HEK293 (cell line): ENCODE measurements at regions not wholly inside any gene's neighbourhood (a gene's known extent, or its start where the extent isn't known, plus 50 kb on each side); places are given as distances from the start of the nearest gene placed in this dataset.

Source experiments
- CTCF ChIA-PET: fragments of 350-600 bp; formaldehyde crosslinking; extraction: SDS; loops from one replicate; lab custom pipeline; 2021; ENCODE audit warnings: antibody characterized with exemption; lab: Yijun Ruan, JAX
- POLR2A ChIA-PET: fragments of 300-600 bp; formaldehyde crosslinking; extraction: SDS; loops from one replicate; lab custom pipeline; 2020; ENCODE audit warnings: antibody characterized with exemption, inconsistent platforms; lab: Yijun Ruan, JAX
- H3K27ac ChIP-seq: fragments of 200-500 bp; sonication (Bioruptor generic); 2 replicates; pipeline ENCODE4 v1.5.1; 2014; ENCODE audit warnings: low read depth, low read length, control low read depth, inconsistent platforms; ENCODE audit errors: extremely low read depth
- H3K36me3 ChIP-seq, 2 experiments: fragments of 200-500 bp in 1 of 2; sonication (Bioruptor generic) in 1 of 2; 1 replicate in 1 of 2; 2 replicates in 1 of 2; pipeline ENCODE4 v1.5.1; 2014 to 2017; ENCODE audit warnings: inconsistent platforms in 2 of 2, low read length in 2 of 2; ENCODE audit not compliant: control insufficient read depth in 2 of 2, insufficient read depth in 1 of 2
- H3K4me1 ChIP-seq: fragments of 200-500 bp; sonication (Bioruptor generic); 2 replicates; pipeline ENCODE4 v1.5.1; 2014; ENCODE audit warnings: mild to moderate bottlenecking, low read length, inconsistent platforms; ENCODE audit not compliant: control insufficient read depth, insufficient read depth
- H3K4me3 ChIP-seq: 2 replicates; pipeline ENCODE4 v1.5.1; 2011; ENCODE audit warnings: low read depth, mild to moderate bottlenecking, control low read depth, low read length, moderate library complexity
- H3K9me3 ChIP-seq: fragments of 200-500 bp; sonication (Bioruptor generic); 2 replicates; pipeline ENCODE4 v1.5.1; 2014; ENCODE audit warnings: low read depth, low read length, inconsistent platforms; ENCODE audit not compliant: control insufficient read depth, insufficient read depth
- GLI4 ChIP-seq: fragments of 450-650 bp; formaldehyde crosslinking; IDR thresholded peaks from 2 replicates; pipeline ENCODE4 v1.5.1; 2016; ENCODE audit warnings: missing biosample characterization, missing genetic modification characterization
- HIC1 ChIP-seq: fragments of 450-650 bp; formaldehyde crosslinking; IDR thresholded peaks from 2 replicates; pipeline ENCODE4 v1.5.1; 2016; ENCODE audit warnings: missing biosample characterization, missing genetic modification characterization
- KLF10 ChIP-seq: fragments of 450-650 bp; IDR thresholded peaks from 2 replicates; pipeline ENCODE4 v1.5.1; 2018; ENCODE audit warnings: missing biosample characterization, mild to moderate bottlenecking, missing genetic modification characterization
- KLF9 ChIP-seq: fragments of 450-650 bp; formaldehyde crosslinking; IDR thresholded peaks from 2 replicates; pipeline ENCODE4 v1.5.1; 2016; ENCODE audit warnings: missing biosample characterization, missing genetic modification characterization, low read depth
- SP7 ChIP-seq: fragments of 450-650 bp; formaldehyde crosslinking; IDR thresholded peaks from 2 replicates; pipeline ENCODE4 v1.5.1; 2016; ENCODE audit warnings: missing biosample characterization, missing genetic modification characterization
- TRIM28 ChIP-seq: IDR thresholded peaks from 2 replicates; pipeline ENCODE4 v1.6.1; 2011; ENCODE audit warnings: low read length, control low read depth, borderline replicate concordance
- ZBTB10 ChIP-seq: fragments of 450-650 bp; formaldehyde crosslinking; IDR thresholded peaks from 2 replicates; pipeline ENCODE4 v1.5.1; 2016; ENCODE audit warnings: missing biosample characterization, missing genetic modification characterization
- ZBTB17 ChIP-seq: fragments of 450-650 bp; formaldehyde crosslinking; IDR thresholded peaks from 2 replicates; pipeline ENCODE4 v1.5.1; 2016; ENCODE audit warnings: missing biosample characterization, missing genetic modification characterization
- ZFP37 ChIP-seq: fragments of 450-650 bp; formaldehyde crosslinking; IDR thresholded peaks from 2 replicates; pipeline ENCODE4 v1.5.1; 2016; ENCODE audit warnings: missing biosample characterization, missing genetic modification characterization
- ZNF274 ChIP-seq, 2 experiments: fragments of 200-500 bp in 1 of 2; fragments of 450-650 bp in 1 of 2; sonication (Bioruptor generic) in 1 of 2; formaldehyde crosslinking in 1 of 2; IDR thresholded peaks; 2 replicates each; pipeline versions ENCODE4 v1.5.1 to v1.6.1; 2014 to 2016; ENCODE audit warnings: borderline replicate concordance in 1 of 2, inconsistent platforms in 1 of 2, low read length in 1 of 2, missing biosample characterization in 1 of 2, missing genetic modification characterization in 1 of 2
- ZNF280D ChIP-seq: fragments of 450-650 bp; formaldehyde crosslinking; IDR thresholded peaks from 2 replicates; pipeline ENCODE4 v1.5.1; 2016; ENCODE audit warnings: missing biosample characterization, missing genetic modification characterization
- ZNF350 ChIP-seq: fragments of 450-650 bp; formaldehyde crosslinking; IDR thresholded peaks from 2 replicates; pipeline ENCODE4 v1.5.0; 2017; ENCODE audit warnings: missing biosample characterization, mild to moderate bottlenecking, missing genetic modification characterization
- ZNF398 ChIP-seq: fragments of 450-650 bp; formaldehyde crosslinking; IDR thresholded peaks from 2 replicates; pipeline ENCODE4 v1.5.1; 2017; ENCODE audit warnings: missing biosample characterization, missing genetic modification characterization
- ZNF501 ChIP-seq: fragments of 450-650 bp; formaldehyde crosslinking; IDR thresholded peaks from 2 replicates; pipeline ENCODE4 v1.5.1; 2016; ENCODE audit warnings: missing biosample characterization, missing genetic modification characterization
- ZNF513 ChIP-seq: fragments of 450-650 bp; IDR thresholded peaks from 2 replicates; pipeline ENCODE4 v1.5.1; 2018; ENCODE audit warnings: missing biosample characterization, missing genetic modification characterization
- ZNF530 ChIP-seq: fragments of 450-650 bp; formaldehyde crosslinking; IDR thresholded peaks from 2 replicates; pipeline ENCODE4 v1.5.1; 2016; ENCODE audit warnings: low read depth, missing biosample characterization, missing genetic modification characterization
- ZNF621 ChIP-seq: fragments of 450-650 bp; formaldehyde crosslinking; IDR thresholded peaks from 2 replicates; pipeline ENCODE4 v1.5.1; 2017; ENCODE audit warnings: missing biosample characterization, missing genetic modification characterization
- ZNF747 ChIP-seq: fragments of 450-650 bp; formaldehyde crosslinking; IDR thresholded peaks from 2 replicates; pipeline ENCODE4 v1.5.1; 2016; ENCODE audit warnings: missing biosample characterization, missing genetic modification characterization
- ZSCAN30 ChIP-seq: fragments of 450-650 bp; IDR thresholded peaks from 2 replicates; pipeline ENCODE4 v1.5.1; 2018; ENCODE audit warnings: missing biosample characterization, mild to moderate bottlenecking, missing genetic modification characterization, moderate library complexity

GRCh38 chr11:42598341-42598740, 713.5 kb upstream of the API5 start:
- Histone ChIP-seq H3K9me3 (no peaks in the 10 kb centered on the region), H3K36me3 (no peaks in the 10 kb centered on the region), H3K27ac (no peak overlapping the region), H3K4me1 (no peaks in the 10 kb centered on the region), H3K4me3 (no peak overlapping the region)
- TF ChIP-seq KLF9 (no peak), ZNF621 (tag by site-specific recombination) (no peak), SP7 (tag by site-specific recombination) (no peak), ZNF530 (no peak), TRIM28 (no peak), ZBTB17 (tag by site-specific recombination) (no peak), ZNF501 (tag by site-specific recombination) (no peak), KLF10 (tag by site-specific recombination) (no peak), ZSCAN30 (no peak), ZNF747 (tag by site-specific recombination) (no peak), HIC1 (tag by site-specific recombination) (no peak), ZFP37 (tag by site-specific recombination) (no peak)
- ChIA-PET CTCF (no interaction called here), POLR2A (no interaction called here)

- Histone ChIP-seq H3K9me3 (no peaks in the 10 kb centered on the region), H3K4me1 (no peaks in the 10 kb centered on the region), H3K4me3 (no peak overlapping the region), H3K27ac (no peak overlapping the region), H3K36me3 (no peaks in the 10 kb centered on the region)
- POLR2A ChIA-PET: no interaction called here
- TF ChIP-seq GLI4 (tag by site-specific recombination) (no peak), ZNF513 (tag by site-specific recombination) (no peak), ZNF280D (tag by site-specific recombination) (no peak)
- CTCF ChIA-PET: interaction anchor here (0.6 kb wide), 1 partner anchor 348 kb away, joined by 3 read pairs; no protein-coding TSS in a partner anchor
These were observed 691.0 kb upstream of the API5 start for GRCh38 chr11:42620796-42621195.

- H3K27ac ChIP-seq: no peak overlapping the region
- H3K4me3 ChIP-seq: no peak overlapping the region
- CTCF ChIA-PET: interaction anchor here (0.5 kb wide), 1 partner anchor 130 kb away, joined by 3 read pairs; no protein-coding TSS in a partner anchor
- no peaks in the 10 kb centered on the region for H3K36me3 ChIP-seq
- H3K4me1 ChIP-seq: no peaks in the 10 kb centered on the region
- POLR2A ChIA-PET: no interaction called here
- H3K9me3 ChIP-seq: no peaks in the 10 kb centered on the region
- TF ChIP-seq ZBTB10 (no peak), ZSCAN30 (no peak), ZNF398 (tag by site-specific recombination) (no peak), ZNF274 (IDR thresholded peaks at IDR 0.05; ENCODE audit: low read length) (no peak), ZNF274 (tag by site-specific recombination; IDR thresholded peaks at IDR 0.05; ENCODE audit: borderline replicate concordance) (no peak), ZNF350 (tag by site-specific recombination) (no peak), ZBTB17 (tag by site-specific recombination) (no peak)
These were observed 685.8 kb upstream of the API5 start for GRCh38 chr11:42625757-42626665.
